ENCODE measurements at regions not wholly inside any gene's neighbourhood (a gene's known extent, or its start where the extent isn't known, plus 50 kb on each side); places are given as distances from the start of the nearest gene placed in this dataset.

GRCh38 chr2:88831071-88831791, 139.8 kb downstream of the RPIA start:
- Histone ChIP-seq H3K4me3 (ENCODE audit: low read length) (no peak overlapping the region), H3K9me3 (ENCODE audit: low read length) (no peaks in the 10 kb centered on the region), H3K9ac (ENCODE audit: low read length) (no peak overlapping the region), H3F3A (ENCODE audit: insufficient read depth, low read length, poor library complexity, severe bottlenecking) (no peaks in the 10 kb centered on the region), H3K4me2 (ENCODE audit: low read length) (no peak overlapping the region), H4K20me1 (ENCODE audit: insufficient read depth) (no peaks in the 10 kb centered on the region), H3K27me3 (ENCODE audit: insufficient read depth, low read depth, low read length) (no peaks in the 10 kb centered on the region), H3K9me2 (ENCODE audit: insufficient read depth, low read length) (no peaks in the 10 kb centered on the region), H3K27ac (ENCODE audit: low read length) (no peak overlapping the region), H3K36me3 (ENCODE audit: insufficient read depth, low read length) (no peaks in the 10 kb centered on the region), H2AFZ (ENCODE audit: low read depth, low read length) (no peak overlapping the region), H3K79me2 (replicated peaks; ENCODE audit: insufficient read depth, low read length) (no peaks in the 10 kb centered on the region)
- TF ChIP-seq, protein P1, sequence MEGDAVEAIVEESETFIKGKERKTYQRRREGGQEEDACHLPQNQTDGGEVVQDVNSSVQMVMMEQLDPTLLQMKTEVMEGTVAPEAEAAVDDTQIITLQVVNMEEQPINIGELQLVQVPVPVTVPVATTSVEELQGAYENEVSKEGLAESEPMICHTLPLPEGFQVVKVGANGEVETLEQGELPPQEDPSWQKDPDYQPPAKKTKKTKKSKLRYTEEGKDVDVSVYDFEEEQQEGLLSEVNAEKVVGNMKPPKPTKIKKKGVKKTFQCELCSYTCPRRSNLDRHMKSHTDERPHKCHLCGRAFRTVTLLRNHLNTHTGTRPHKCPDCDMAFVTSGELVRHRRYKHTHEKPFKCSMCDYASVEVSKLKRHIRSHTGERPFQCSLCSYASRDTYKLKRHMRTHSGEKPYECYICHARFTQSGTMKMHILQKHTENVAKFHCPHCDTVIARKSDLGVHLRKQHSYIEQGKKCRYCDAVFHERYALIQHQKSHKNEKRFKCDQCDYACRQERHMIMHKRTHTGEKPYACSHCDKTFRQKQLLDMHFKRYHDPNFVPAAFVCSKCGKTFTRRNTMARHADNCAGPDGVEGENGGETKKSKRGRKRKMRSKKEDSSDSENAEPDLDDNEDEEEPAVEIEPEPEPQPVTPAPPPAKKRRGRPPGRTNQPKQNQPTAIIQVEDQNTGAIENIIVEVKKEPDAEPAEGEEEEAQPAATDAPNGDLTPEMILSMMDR (IDR thresholded peaks at IDR 0.05; ENCODE audit: poor library complexity, severe bottlenecking): no peak
- TF ChIP-seq RAD21 (conservative IDR thresholded peaks at IDR 0.05) (no peak), TAF1 (IDR thresholded peaks at IDR 0.05; ENCODE audit: low read depth) (no peak), POLR2AphosphoS5 (IDR thresholded peaks at IDR 0.05) (no peak), EP300 (conservative IDR thresholded peaks at IDR 0.05; ENCODE audit: poor library complexity, severe bottlenecking) (no peak), EZH2 (IDR thresholded peaks at IDR 0.05; ENCODE audit: borderline replicate concordance, insufficient read depth, low read length, poor library complexity, severe bottlenecking) (no peak), SMC3 (conservative IDR thresholded peaks at IDR 0.05; ENCODE audit: poor library complexity) (no peak), REST (IDR thresholded peaks at IDR 0.05; ENCODE audit: borderline replicate concordance) (no peak), MXI1 (conservative IDR thresholded peaks at IDR 0.05; ENCODE audit: poor library complexity, severe bottlenecking) (no peak)

DNA sequence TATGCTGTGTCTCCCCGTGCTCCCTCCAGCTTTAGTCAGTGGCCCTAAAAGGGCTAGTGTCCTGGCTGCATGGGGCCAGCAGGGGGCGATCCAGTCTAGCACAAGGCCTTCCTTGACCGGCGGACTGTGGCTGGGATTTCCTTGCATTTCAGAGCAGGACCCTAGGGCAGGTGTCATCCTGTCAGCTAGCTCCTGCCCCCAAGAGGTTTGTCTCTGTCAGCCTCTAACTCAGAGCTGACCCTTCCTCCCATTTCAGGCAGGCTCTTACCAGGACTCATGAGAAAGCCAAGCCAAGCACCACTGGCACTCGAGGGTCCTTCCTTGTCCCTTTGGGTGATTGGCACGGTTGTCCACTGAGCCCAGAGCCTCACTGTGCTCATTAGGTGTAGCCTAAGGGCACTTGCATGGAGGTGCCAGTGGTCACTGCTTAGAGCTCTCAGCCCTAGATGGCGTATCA, 140.3 kb downstream of the RPIA start:
- H3K9me2 ChIP-seq (ENCODE audit: insufficient read depth, low read length): no peaks in the 10 kb centered on the region

More for the DNA sequence above, 140.3 kb downstream of the RPIA start:
- Histone ChIP-seq H3K27me3 (ENCODE audit: insufficient read depth, low read depth, low read length) (no peaks in the 10 kb centered on the region), H3K4me3 (ENCODE audit: low read length) (no peak overlapping the region), H3F3A (ENCODE audit: insufficient read depth, low read length, poor library complexity, severe bottlenecking) (no peaks in the 10 kb centered on the region), H3K36me3 (ENCODE audit: insufficient read depth, low read length) (no peaks in the 10 kb centered on the region), H4K20me1 (ENCODE audit: insufficient read depth) (no peaks in the 10 kb centered on the region), H3K79me2 (replicated peaks; ENCODE audit: insufficient read depth, low read length) (no peaks in the 10 kb centered on the region), H3K9me3 (ENCODE audit: low read length) (no peaks in the 10 kb centered on the region), H3K4me2 (ENCODE audit: low read length) (no peak overlapping the region), H2AFZ (ENCODE audit: low read depth, low read length) (no peak overlapping the region), H3K9ac (ENCODE audit: low read length) (no peak overlapping the region), H3K27ac (ENCODE audit: low read length) (no peak overlapping the region)
- TF ChIP-seq MXI1 (conservative IDR thresholded peaks at IDR 0.05; ENCODE audit: poor library complexity, severe bottlenecking): no peak
- TF ChIP-seq TAF1 (IDR thresholded peaks at IDR 0.05; ENCODE audit: low read depth): no peak
